Ovary (tissue), 7 donors: ENCODE measurements at regions not wholly inside any gene's neighbourhood (a gene's known extent, or its start where the extent isn't known, plus 50 kb on each side); places are given as distances from the start of the nearest gene placed in this dataset.

Experiments used
- DNase-seq, 5 donors: peaks; one replicate each; pipeline ENCODE4 v3.0.0-alpha.2; 2019 to 2020
- H3K27ac ChIP-seq, 2 donors: fragments of 200-600 bp; one replicate each; pipeline versions ENCODE4 v1.5.1 to v1.8.0; 2019 to 2022
- H3K27me3 ChIP-seq: fragments of 200-600 bp; one replicate; pipeline ENCODE4 v1.8.0; 2022
- H3K36me3 ChIP-seq: fragments of 200-600 bp; sonication (generic); one replicate; pipeline ENCODE4 v1.5.1; 2019
- H3K4me1 ChIP-seq: one replicate; pipeline ENCODE4 v1.8.1; 2013; ENCODE audit warnings: mild to moderate bottlenecking, moderate library complexity; ENCODE audit not compliant: insufficient read depth
- H3K4me3 ChIP-seq: fragments of 200-600 bp; sonication (generic); one replicate; pipeline ENCODE4 v1.5.1; 2017
- H3K9me3 ChIP-seq, 2 donors: fragments of 200-600 bp in 1 of 2; sonication (generic) in 1 of 2; one replicate each; pipeline versions ENCODE4 v1.5.1 to v1.8.1; 2013 to 2019; ENCODE audit warnings: mild to moderate bottlenecking in 1 of 2, moderate library complexity in 1 of 2
- EP300 ChIP-seq: sonication (generic); formaldehyde crosslinking; IDR thresholded peaks from one replicate; pipeline ENCODE4 v1.6.1; 2017; ENCODE audit warnings: antibody characterized with exemption
- POLR2A ChIP-seq: fragments of 450-650 bp; IDR thresholded peaks from one replicate; pipeline ENCODE4 v1.6.1; 2017; ENCODE audit warnings: antibody characterized with exemption, mild to moderate bottlenecking, moderate library complexity
- WGBS, 3 donors: extraction: QIAGEN DNeasy Blood & Tissue Kit in 1 of 3; methylation state at CpG; one replicate each; pipeline versions ENCODE4 v1.1.5 to v1.1.7; 2013 to 2017; 5-methylcytosine and 5-hydroxymethylcytosine counted together
- intact Hi-C, 4 donors: fragments of 100-400 bp; cut with DNase I; formaldehyde crosslinking; loops; one replicate each; pipeline versions ENCODE4 v1.11.0 to v1.15.1; 2022 to 2023
- TF ChIP-seq, protein P1 (sequence below), 3 donors: fragments of 450-650 bp in 2 of 3; fragments of 200-600 bp in 1 of 3; IDR thresholded peaks; one replicate each; pipeline versions ENCODE4 v1.5.1 to v1.8.0; 2016 to 2022; ENCODE audit warnings: antibody characterized with exemption in 3 of 3, mild to moderate bottlenecking in 1 of 3
- donor health status: DM: no; HTN: no; CAD: no; lungs with moderate emphysema.
- donor health status: DM: no; HTN: no; CAD: no.
- donor health status: Bipolar disorder and iron deficiency.
- donor health status: DM: no; HTN: no; CAD: no.
- donor health status: DM: yes; HTN: yes; CAD: no.

DNA sequence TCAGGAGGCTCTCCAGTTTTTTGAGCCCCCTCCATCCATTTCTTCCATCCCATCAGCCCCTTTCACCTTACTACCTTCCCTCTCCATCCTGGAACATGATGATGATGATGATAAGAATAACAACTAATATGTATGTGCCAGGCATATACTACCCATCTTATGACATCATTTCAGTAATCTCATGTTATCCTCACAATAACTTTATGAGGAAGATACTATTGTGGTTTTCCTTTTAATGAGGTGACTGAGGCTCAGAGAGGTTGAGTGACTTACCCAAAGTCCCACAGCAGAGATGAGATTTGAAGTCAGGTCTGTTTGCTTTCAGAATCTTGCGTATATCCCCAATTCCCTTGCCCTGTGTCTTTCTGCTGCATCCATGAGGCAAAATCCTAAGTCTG, 55.1 kb downstream of the RTL9 start:
- 86 to 93% (median 91%) methylated on average over 1 of the region's 1 CpG for WGBS, 3 donors
- no peak for TF ChIP-seq POLR2A
- TF ChIP-seq, protein P1, sequence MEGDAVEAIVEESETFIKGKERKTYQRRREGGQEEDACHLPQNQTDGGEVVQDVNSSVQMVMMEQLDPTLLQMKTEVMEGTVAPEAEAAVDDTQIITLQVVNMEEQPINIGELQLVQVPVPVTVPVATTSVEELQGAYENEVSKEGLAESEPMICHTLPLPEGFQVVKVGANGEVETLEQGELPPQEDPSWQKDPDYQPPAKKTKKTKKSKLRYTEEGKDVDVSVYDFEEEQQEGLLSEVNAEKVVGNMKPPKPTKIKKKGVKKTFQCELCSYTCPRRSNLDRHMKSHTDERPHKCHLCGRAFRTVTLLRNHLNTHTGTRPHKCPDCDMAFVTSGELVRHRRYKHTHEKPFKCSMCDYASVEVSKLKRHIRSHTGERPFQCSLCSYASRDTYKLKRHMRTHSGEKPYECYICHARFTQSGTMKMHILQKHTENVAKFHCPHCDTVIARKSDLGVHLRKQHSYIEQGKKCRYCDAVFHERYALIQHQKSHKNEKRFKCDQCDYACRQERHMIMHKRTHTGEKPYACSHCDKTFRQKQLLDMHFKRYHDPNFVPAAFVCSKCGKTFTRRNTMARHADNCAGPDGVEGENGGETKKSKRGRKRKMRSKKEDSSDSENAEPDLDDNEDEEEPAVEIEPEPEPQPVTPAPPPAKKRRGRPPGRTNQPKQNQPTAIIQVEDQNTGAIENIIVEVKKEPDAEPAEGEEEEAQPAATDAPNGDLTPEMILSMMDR (IDR thresholded peaks at IDR 0.05) = no peak
- no peak for TF ChIP-seq EP300
- intact Hi-C loops = loop anchor here in 3 of 4 donors (2.0 to 10.0 kb wide), 4 partner anchors 251 to 499 kb away; no protein-coding TSS in a partner anchor
- no peak overlapping the region for H3K27ac ChIP-seq
- no peaks in the 10 kb centered on the region for H3K27me3 ChIP-seq
- peaks cover 1% of the 10 kb centered on the region for H3K4me1 ChIP-seq
- no peaks in the 10 kb centered on the region for H3K36me3 ChIP-seq
- DNase-seq = no peak
- H3K9me3 ChIP-seq = no peaks in the 10 kb centered on the region
- H3K4me3 ChIP-seq = no peak overlapping the region

- DNase-seq = no peak
- Histone ChIP-seq H3K36me3 (no peaks in the 10 kb centered on the region), H3K4me1 (peaks cover 1% of the 10 kb centered on the region), H3K27ac (no peak overlapping the region), H3K9me3 (no peaks in the 10 kb centered on the region), H3K27me3 (no peaks in the 10 kb centered on the region), H3K4me3 (no peak overlapping the region)
- 54 to 63% (median 54%) methylated on average over 3 of the region's 3 CpGs for WGBS, 3 donors
- intact Hi-C loops = loop anchor here in 2 of 4 donors (5.0 to 10.0 kb wide), 3 partner anchors 252 to 499 kb away; no protein-coding TSS in a partner anchor
- TF ChIP-seq, protein P1 (IDR thresholded peaks at IDR 0.05) = no peak
- no peak for TF ChIP-seq POLR2A
- no peak for TF ChIP-seq EP300
Measured at GRCh38 chrX:110414273-110414672, 55.6 kb downstream of the RTL9 start.

- no peaks in the 10 kb centered on the region for H3K27me3 ChIP-seq
- intact Hi-C loops = loop anchor here in 2 of 4 donors (5.0 to 10.0 kb wide), 3 partner anchors 253 to 500 kb away; no protein-coding TSS in a partner anchor
- no peak overlapping the region for H3K27ac ChIP-seq
- no peak overlapping the region for H3K4me3 ChIP-seq
- DNase-seq = no peak
- 51 to 59% (median 58%) methylated on average over 1 of the region's 1 CpG for WGBS, 3 donors
- no peaks in the 10 kb centered on the region for H3K9me3 ChIP-seq
- no peaks in the 10 kb centered on the region for H3K36me3 ChIP-seq
- TF ChIP-seq, protein P1 (IDR thresholded peaks at IDR 0.05) = no peak
- TF ChIP-seq EP300 = no peak
- TF ChIP-seq POLR2A = no peak
- no peaks in the 10 kb centered on the region for H3K4me1 ChIP-seq
Measured at GRCh38 chrX:110414679-110415439, 56.2 kb downstream of the RTL9 start.

DNA sequence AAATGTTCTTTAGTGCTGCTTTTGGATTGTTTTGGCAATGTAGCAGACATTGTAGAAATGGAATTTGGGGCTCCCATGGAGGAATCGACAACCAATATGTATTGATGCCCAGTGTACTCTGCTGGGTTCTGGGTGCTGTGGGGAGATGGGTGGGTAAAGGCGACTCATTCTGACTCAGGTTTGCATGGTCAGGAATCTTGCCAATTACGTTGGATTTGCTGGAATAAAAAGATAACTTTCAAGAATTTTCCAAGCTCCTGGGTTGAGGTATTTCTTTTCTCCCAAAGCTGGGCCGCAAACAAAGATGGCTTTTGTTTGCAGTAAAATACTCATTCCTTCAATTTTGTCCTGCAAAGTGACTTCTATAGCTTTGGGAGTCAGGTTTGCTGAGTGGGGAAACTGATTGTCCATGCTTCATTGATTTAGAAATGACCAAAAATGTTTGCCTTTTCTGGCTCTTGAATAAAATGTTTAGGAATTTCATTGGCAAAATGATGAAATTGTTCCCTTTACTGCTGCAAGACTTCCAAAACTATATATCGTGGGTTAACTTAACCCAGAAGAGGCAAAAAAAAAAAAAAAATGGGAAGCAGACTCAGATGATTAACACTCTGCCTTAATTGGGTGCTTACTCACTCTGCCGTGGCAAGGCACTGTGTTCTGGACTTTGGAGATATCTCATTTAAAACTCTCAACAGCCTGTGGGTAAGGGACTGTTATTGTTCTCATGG, 57.0 kb downstream of the RTL9 start:
- H3K36me3 ChIP-seq = no peaks in the 10 kb centered on the region
- intact Hi-C loops = loop anchor here in 1 of 4 donors (10.0 kb wide), 1 partner anchor 501 kb away; no protein-coding TSS in a partner anchor
- H3K4me3 ChIP-seq = no peak overlapping the region
- H3K27ac ChIP-seq = no peak overlapping the region
- H3K4me1 ChIP-seq = no peaks in the 10 kb centered on the region
- H3K9me3 ChIP-seq = no peaks in the 10 kb centered on the region
- DNase-seq = no peak
- 63 to 65% (median 64%) methylated on average over 6 of the region's 6 CpGs for WGBS, 3 donors
- no peaks in the 10 kb centered on the region for H3K27me3 ChIP-seq
- no peak for TF ChIP-seq POLR2A
- no peak for TF ChIP-seq EP300
- TF ChIP-seq, protein P1 (IDR thresholded peaks at IDR 0.05) = no peak
